ENCODE measurements at regions not wholly inside any gene's neighbourhood (a gene's known extent, or its start where the extent isn't known, plus 50 kb on each side); places are given as distances from the start of the nearest gene placed in this dataset.

GRCh38 chr15:62961134-62961533, 81.4 kb upstream of the TPM1 start:
- TF ChIP-seq, protein P1, sequence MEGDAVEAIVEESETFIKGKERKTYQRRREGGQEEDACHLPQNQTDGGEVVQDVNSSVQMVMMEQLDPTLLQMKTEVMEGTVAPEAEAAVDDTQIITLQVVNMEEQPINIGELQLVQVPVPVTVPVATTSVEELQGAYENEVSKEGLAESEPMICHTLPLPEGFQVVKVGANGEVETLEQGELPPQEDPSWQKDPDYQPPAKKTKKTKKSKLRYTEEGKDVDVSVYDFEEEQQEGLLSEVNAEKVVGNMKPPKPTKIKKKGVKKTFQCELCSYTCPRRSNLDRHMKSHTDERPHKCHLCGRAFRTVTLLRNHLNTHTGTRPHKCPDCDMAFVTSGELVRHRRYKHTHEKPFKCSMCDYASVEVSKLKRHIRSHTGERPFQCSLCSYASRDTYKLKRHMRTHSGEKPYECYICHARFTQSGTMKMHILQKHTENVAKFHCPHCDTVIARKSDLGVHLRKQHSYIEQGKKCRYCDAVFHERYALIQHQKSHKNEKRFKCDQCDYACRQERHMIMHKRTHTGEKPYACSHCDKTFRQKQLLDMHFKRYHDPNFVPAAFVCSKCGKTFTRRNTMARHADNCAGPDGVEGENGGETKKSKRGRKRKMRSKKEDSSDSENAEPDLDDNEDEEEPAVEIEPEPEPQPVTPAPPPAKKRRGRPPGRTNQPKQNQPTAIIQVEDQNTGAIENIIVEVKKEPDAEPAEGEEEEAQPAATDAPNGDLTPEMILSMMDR (IDR thresholded peaks at IDR 0.05; ENCODE audit: poor library complexity) = no peak
- TF ChIP-seq EZH2phosphoT487 (IDR thresholded peaks at IDR 0.05; ENCODE audit: low read depth, severe bottlenecking, unreplicated experiment) = no peak
